Calu3 (cell line): ENCODE measurements at regions not wholly inside any gene's neighbourhood (a gene's known extent, or its start where the extent isn't known, plus 50 kb on each side); places are given as distances from the start of the nearest gene placed in this dataset.

ENCODE experiments used
- BruUV-seq: library from RNA; stranded (reverse); fragments of 400-500 nt; replicated peaks from 2 replicates; lab custom pipeline; 2021; lab: Mats Ljungman, UMichigan
- CTCF ChIA-PET: fragments of 300-600 bp; sonication (Branson Sonifier 250); formaldehyde crosslinking; loops from one replicate; lab custom pipeline; 2022; ENCODE audit warnings: antibody characterized with exemption; lab: Charles Lee
- DNase-seq: peaks from one replicate; pipeline ENCODE4 v3.0.0; 2022
- H3K27ac Mint-ChIP-seq: one replicate; pipeline ENCODE4 v1.8.0; 2022; ENCODE audit warnings: mixed read lengths; ENCODE audit not compliant: unreplicated experiment
- H3K27me3 Mint-ChIP-seq: one replicate; pipeline ENCODE4 v1.8.0; 2022; ENCODE audit warnings: mixed read lengths; ENCODE audit not compliant: unreplicated experiment
- H3K36me3 Mint-ChIP-seq: one replicate; pipeline ENCODE4 v1.8.0; 2022; ENCODE audit warnings: mild to moderate bottlenecking, moderate library complexity, mixed read lengths; ENCODE audit not compliant: insufficient read depth, unreplicated experiment
- H3K4me1 Mint-ChIP-seq: one replicate; pipeline ENCODE4 v1.8.0; 2022; ENCODE audit warnings: mild to moderate bottlenecking, low read depth, mixed read lengths; ENCODE audit not compliant: unreplicated experiment
- H3K4me3 Mint-ChIP-seq: one replicate; pipeline ENCODE4 v1.8.0; 2022; ENCODE audit warnings: mild to moderate bottlenecking, low read depth, moderate library complexity, mixed read lengths; ENCODE audit not compliant: unreplicated experiment
- H3K9me3 Mint-ChIP-seq: one replicate; pipeline ENCODE4 v1.8.0; 2022; ENCODE audit warnings: low read depth, mixed read lengths; ENCODE audit not compliant: unreplicated experiment
- intact Hi-C: fragments of 100-400 bp; cut with micrococcal nuclease; formaldehyde crosslinking; loops from one replicate; pipeline ENCODE4 v1.10.0; 2022; ENCODE audit not compliant: unreplicated experiment
- TF ChIP-seq, protein P1 (sequence below): fragments of 200-600 bp; IDR thresholded peaks from one replicate; pipeline ENCODE4 v1.8.0; 2022; ENCODE audit warnings: antibody characterized with exemption; ENCODE audit not compliant: unreplicated experiment

DNA sequence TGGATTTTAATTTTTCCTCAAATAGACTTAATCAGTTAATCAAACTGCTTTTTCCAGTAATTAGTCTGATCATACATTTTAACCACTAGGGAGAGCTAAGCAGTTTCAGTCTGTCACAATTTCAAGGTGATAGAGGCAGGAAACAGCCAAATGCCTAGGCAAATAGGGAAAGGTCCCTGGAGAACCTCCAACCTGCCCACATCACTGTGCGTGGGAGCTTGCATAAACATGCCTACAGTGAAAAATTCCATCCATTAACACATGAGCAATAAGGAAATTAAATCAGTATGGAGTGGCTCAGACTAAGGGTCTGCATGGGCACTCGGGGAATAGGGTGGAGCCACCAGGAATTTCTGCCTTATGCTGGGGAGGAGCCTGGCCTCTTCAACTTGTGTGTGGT, 74.6 kb downstream of the AASDHPPT start:
- Mint-ChIP-seq H3K36me3 (no peaks in the 10 kb centered on the region), H3K9me3 (no peaks in the 10 kb centered on the region), H3K4me3 (no peak overlapping the region), H3K27me3 (no peaks in the 10 kb centered on the region), H3K27ac (no peak overlapping the region), H3K4me1 (no peaks in the 10 kb centered on the region)
- CTCF ChIA-PET = no interaction called here
- intact Hi-C loops = no loop called here
- DNase-seq = peak; percentile 0
- BruUV-seq = no TSS peak
- TF ChIP-seq, protein P1, sequence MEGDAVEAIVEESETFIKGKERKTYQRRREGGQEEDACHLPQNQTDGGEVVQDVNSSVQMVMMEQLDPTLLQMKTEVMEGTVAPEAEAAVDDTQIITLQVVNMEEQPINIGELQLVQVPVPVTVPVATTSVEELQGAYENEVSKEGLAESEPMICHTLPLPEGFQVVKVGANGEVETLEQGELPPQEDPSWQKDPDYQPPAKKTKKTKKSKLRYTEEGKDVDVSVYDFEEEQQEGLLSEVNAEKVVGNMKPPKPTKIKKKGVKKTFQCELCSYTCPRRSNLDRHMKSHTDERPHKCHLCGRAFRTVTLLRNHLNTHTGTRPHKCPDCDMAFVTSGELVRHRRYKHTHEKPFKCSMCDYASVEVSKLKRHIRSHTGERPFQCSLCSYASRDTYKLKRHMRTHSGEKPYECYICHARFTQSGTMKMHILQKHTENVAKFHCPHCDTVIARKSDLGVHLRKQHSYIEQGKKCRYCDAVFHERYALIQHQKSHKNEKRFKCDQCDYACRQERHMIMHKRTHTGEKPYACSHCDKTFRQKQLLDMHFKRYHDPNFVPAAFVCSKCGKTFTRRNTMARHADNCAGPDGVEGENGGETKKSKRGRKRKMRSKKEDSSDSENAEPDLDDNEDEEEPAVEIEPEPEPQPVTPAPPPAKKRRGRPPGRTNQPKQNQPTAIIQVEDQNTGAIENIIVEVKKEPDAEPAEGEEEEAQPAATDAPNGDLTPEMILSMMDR = no peak

DNA sequence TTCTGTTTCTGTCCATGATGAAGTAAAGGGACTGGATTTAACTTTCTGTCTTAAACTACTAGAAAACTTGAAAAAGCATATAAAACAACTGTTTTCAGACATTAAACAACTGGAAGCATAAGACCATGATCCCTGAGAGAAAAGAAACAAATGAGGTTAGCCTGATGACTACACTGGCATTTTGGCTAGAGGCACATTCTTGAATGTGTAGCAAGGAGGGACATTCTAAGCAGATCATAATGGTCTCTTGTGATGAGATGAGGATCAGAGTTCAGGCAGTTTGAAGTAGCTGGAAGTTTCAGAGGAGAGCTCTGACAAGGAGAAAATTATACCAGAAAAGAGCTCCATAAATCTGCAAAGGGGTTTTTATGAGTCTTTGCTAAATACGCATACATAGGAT, 75.4 kb downstream of the AASDHPPT start:
- no peaks in the 10 kb centered on the region for H3K9me3 Mint-ChIP-seq
- intact Hi-C loops = no loop called here
- no peak overlapping the region for H3K27ac Mint-ChIP-seq
- no peaks in the 10 kb centered on the region for H3K27me3 Mint-ChIP-seq
- H3K4me1 Mint-ChIP-seq = no peaks in the 10 kb centered on the region
- TF ChIP-seq, protein P1 = no peak
- H3K4me3 Mint-ChIP-seq = no peak overlapping the region
- no peaks in the 10 kb centered on the region for H3K36me3 Mint-ChIP-seq
- no peak for DNase-seq
- no TSS peak for BruUV-seq
- CTCF ChIA-PET = no interaction called here

GRCh38 chr11:106156290-106156937, 79.0 kb downstream of the AASDHPPT start:
- Mint-ChIP-seq H3K4me1 (no peaks in the 10 kb centered on the region), H3K27ac (no peak overlapping the region), H3K4me3 (no peak overlapping the region), H3K36me3 (no peaks in the 10 kb centered on the region), H3K27me3 (no peaks in the 10 kb centered on the region), H3K9me3 (peaks cover 3% of the 10 kb centered on the region)
- DNase-seq = peak; percentile 14
- BruUV-seq = no TSS peak
- intact Hi-C loops = loop anchor here (2.0 kb wide), 1 partner anchor 880 kb away; no protein-coding TSS in a partner anchor
- TF ChIP-seq, protein P1 = no peak
- CTCF ChIA-PET = interaction anchor here (0.7 kb wide), 1 partner anchor 29 kb away, joined by 3 read pairs; no protein-coding TSS in a partner anchor

GRCh38 chr11:106158406-106158805, 80.9 kb downstream of the AASDHPPT start:
- H3K36me3 Mint-ChIP-seq = no peaks in the 10 kb centered on the region
- no peaks in the 10 kb centered on the region for H3K27me3 Mint-ChIP-seq
- CTCF ChIA-PET = no interaction called here
- no peak overlapping the region for H3K27ac Mint-ChIP-seq
- TF ChIP-seq, protein P1 = no peak
- H3K4me3 Mint-ChIP-seq = no peak overlapping the region
- no peaks in the 10 kb centered on the region for H3K4me1 Mint-ChIP-seq
- intact Hi-C loops = no loop called here
- DNase-seq = no peak
- BruUV-seq = no TSS peak
- peaks cover 3% of the 10 kb centered on the region for H3K9me3 Mint-ChIP-seq
